Osteoblast (primary cell): ENCODE measurements at regions not wholly inside any gene's neighbourhood (a gene's known extent, or its start where the extent isn't known, plus 50 kb on each side); places are given as distances from the start of the nearest gene placed in this dataset.

Experiments
- DNase-seq: peaks from one replicate; pipeline ENCODE4 v3.0.0; 2011; ENCODE audit warnings: low spot score, mixed read lengths; ENCODE audit not compliant: insufficient read length; ENCODE audit errors: missing footprints
- H2AFZ ChIP-seq: 2 replicates; pipeline ENCODE4 v1.6.0; 2011; ENCODE audit warnings: mild to moderate bottlenecking, low read length
- H3K27ac ChIP-seq: 2 replicates; pipeline ENCODE4 v1.5.1; 2011; ENCODE audit warnings: mild to moderate bottlenecking, low read depth, low read length, moderate library complexity
- H3K27me3 ChIP-seq: 2 replicates; pipeline ENCODE4 v1.6.0; 2012; ENCODE audit warnings: mild to moderate bottlenecking, control low read depth, inconsistent platforms, low read length, moderate library complexity; ENCODE audit not compliant: insufficient read depth
- H3K36me3 ChIP-seq: 2 replicates; pipeline ENCODE4 v1.5.1; 2011; ENCODE audit warnings: mild to moderate bottlenecking, low read length, control low read depth, moderate library complexity; ENCODE audit not compliant: insufficient read depth
- H3K4me1 ChIP-seq: 2 replicates; pipeline ENCODE4 v1.5.1; 2011; ENCODE audit warnings: mild to moderate bottlenecking, low read length, control low read depth, moderate library complexity; ENCODE audit not compliant: insufficient read depth
- H3K4me2 ChIP-seq: 2 replicates; pipeline ENCODE4 v1.6.0; 2011; ENCODE audit warnings: mild to moderate bottlenecking, low read length; ENCODE audit not compliant: insufficient read depth
- H3K4me3 ChIP-seq: fragments of 200-600 bp; sonication (generic); 3 replicates; pipeline ENCODE4 v1.5.1; 2012; ENCODE audit warnings: mild to moderate bottlenecking, low read length, inconsistent platforms; ENCODE audit not compliant: insufficient read depth
- H3K79me2 ChIP-seq: 2 replicates; pipeline ENCODE4 v1.6.0; 2012; ENCODE audit warnings: mild to moderate bottlenecking, low read length, control low read depth, inconsistent platforms; ENCODE audit not compliant: insufficient read depth
- H3K9me3 ChIP-seq: 2 replicates; pipeline ENCODE4 v1.5.1; 2011; ENCODE audit warnings: low read depth, low read length, control low read depth
- H4K20me1 ChIP-seq: 2 replicates; pipeline ENCODE4 v1.6.0; 2012; ENCODE audit warnings: mild to moderate bottlenecking, low read length, control low read depth; ENCODE audit not compliant: insufficient read depth
- CTCF ChIP-seq: IDR thresholded peaks from 2 replicates; pipeline ENCODE4 v1.5.1; 2011; ENCODE audit warnings: mild to moderate bottlenecking, low read depth, low read length, moderate library complexity; ENCODE audit errors: extremely low read depth

- no peak for TF ChIP-seq CTCF
- Histone ChIP-seq H3K27ac (peak overlapping the region; percentile 55), H3K4me1 (peaks cover 33% of the 10 kb centered on the region), H3K27me3 (no peaks in the 10 kb centered on the region), H2AFZ (peak overlapping the region; percentile 69), H4K20me1 (no peaks in the 10 kb centered on the region), H3K4me3 (no peak overlapping the region), H3K4me2 (peak overlapping the region; percentile 58), H3K9me3 (no peaks in the 10 kb centered on the region), H3K79me2 (no peaks in the 10 kb centered on the region), H3K36me3 (no peaks in the 10 kb centered on the region)
- DNase-seq, result no peak
Measured at GRCh38 chr15:81950841-81951414, 94.9 kb downstream of the MEX3B start.

GRCh38 chr15:81948751-81949150 lies 97.1 kb downstream of the MEX3B start:
- Histone ChIP-seq H3K4me1 (peaks cover 26% of the 10 kb centered on the region), H2AFZ (no peak overlapping the region), H3K79me2 (no peaks in the 10 kb centered on the region), H3K4me3 (no peak overlapping the region), H3K27me3 (no peaks in the 10 kb centered on the region), H3K9me3 (no peaks in the 10 kb centered on the region), H3K27ac (no peak overlapping the region), H3K4me2 (no peak overlapping the region), H3K36me3 (no peaks in the 10 kb centered on the region), H4K20me1 (no peaks in the 10 kb centered on the region)
- DNase-seq, result no peak
- TF ChIP-seq CTCF, result no peak

GRCh38 chr15:81948222-81948621 lies 97.6 kb downstream of the MEX3B start:
- Histone ChIP-seq H3K9me3 (no peaks in the 10 kb centered on the region), H3K36me3 (no peaks in the 10 kb centered on the region), H4K20me1 (no peaks in the 10 kb centered on the region), H3K79me2 (no peaks in the 10 kb centered on the region), H2AFZ (no peak overlapping the region), H3K4me2 (no peak overlapping the region), H3K27me3 (no peaks in the 10 kb centered on the region), H3K4me1 (peaks cover 26% of the 10 kb centered on the region), H3K27ac (no peak overlapping the region), H3K4me3 (no peak overlapping the region)
- no peak for TF ChIP-seq CTCF
- no peak for DNase-seq

- Histone ChIP-seq H2AFZ (no peak overlapping the region), H3K79me2 (no peaks in the 10 kb centered on the region), H3K4me2 (no peak overlapping the region), H4K20me1 (no peaks in the 10 kb centered on the region), H3K4me3 (no peak overlapping the region), H3K27ac (peak overlapping the region; percentile 69), H3K4me1 (peaks cover 26% of the 10 kb centered on the region), H3K9me3 (no peaks in the 10 kb centered on the region), H3K27me3 (no peaks in the 10 kb centered on the region), H3K36me3 (no peaks in the 10 kb centered on the region)
- peak; percentile 83 for DNase-seq
- TF ChIP-seq CTCF, result no peak
Measured at GRCh38 chr15:81947548-81947947, 98.3 kb downstream of the MEX3B start.
